BJ (cell line): ENCODE measurements at regions not wholly inside any gene's neighbourhood (a gene's known extent, or its start where the extent isn't known, plus 50 kb on each side); places are given as distances from the start of the nearest gene placed in this dataset.

Source experiments
- CTCF ChIA-PET: fragments of 350-600 bp; formaldehyde crosslinking; extraction: SDS; loops from one replicate; lab custom pipeline; 2021; ENCODE audit warnings: antibody characterized with exemption, inconsistent platforms; lab: Yijun Ruan, JAX
- POLR2A ChIA-PET: fragments of 300-600 bp; sonication (Branson Sonifier 250); formaldehyde crosslinking; extraction: SDS; loops from one replicate; lab custom pipeline; 2021; ENCODE audit warnings: antibody characterized with exemption; lab: Charles Lee
- DNase-seq: peaks from one replicate; pipeline ENCODE4 v3.0.0-alpha.2; 2011; ENCODE audit warnings: low read depth
- H3K27me3 ChIP-seq: 2 replicates; pipeline ENCODE4 v1.6.0; 2011; ENCODE audit warnings: low read length; ENCODE audit not compliant: control insufficient read depth, insufficient read depth
- H3K36me3 ChIP-seq: 2 replicates; pipeline ENCODE4 v1.5.1; 2011; ENCODE audit warnings: low read length; ENCODE audit not compliant: control insufficient read depth, insufficient read depth
- H3K4me3 ChIP-seq: 2 replicates; pipeline ENCODE4 v1.5.1; 2011; ENCODE audit warnings: low read depth, mild to moderate bottlenecking, control low read depth, low read length
- CTCF ChIP-seq: IDR thresholded peaks from 2 replicates; pipeline ENCODE4 v1.5.1; 2011; ENCODE audit warnings: low read depth, mild to moderate bottlenecking, control low read depth, inconsistent platforms, low read length, moderate library complexity; ENCODE audit not compliant: insufficient read depth

- H3K4me3 ChIP-seq = no peak overlapping the region
- no peak for DNase-seq
- no peaks in the 10 kb centered on the region for H3K27me3 ChIP-seq
- no peaks in the 10 kb centered on the region for H3K36me3 ChIP-seq
- CTCF ChIA-PET = no interaction called here
- TF ChIP-seq CTCF = no peak
- POLR2A ChIA-PET = no interaction called here
Measured at GRCh38 chr7:79880312-79880711, 254.3 kb upstream of the GNAI1 start.

GRCh38 chr7:79877874-79878465, 256.7 kb upstream of the GNAI1 start:
- H3K36me3 ChIP-seq = no peaks in the 10 kb centered on the region
- ChIA-PET POLR2A (no interaction called here), CTCF (no interaction called here)
- no peaks in the 10 kb centered on the region for H3K27me3 ChIP-seq
- DNase-seq = no peak
- no peak overlapping the region for H3K4me3 ChIP-seq
- TF ChIP-seq CTCF = no peak

GRCh38 chr7:79876848-79877252, 257.8 kb upstream of the GNAI1 start:
- POLR2A ChIA-PET = no interaction called here
- H3K4me3 ChIP-seq = no peak overlapping the region
- DNase-seq = peak; percentile 51
- H3K36me3 ChIP-seq = no peaks in the 10 kb centered on the region
- CTCF ChIA-PET = interaction anchor here (1.1 kb wide), 1 partner anchor 13 kb away, joined by 3 read pairs; no protein-coding TSS in a partner anchor
- no peak for TF ChIP-seq CTCF
- no peaks in the 10 kb centered on the region for H3K27me3 ChIP-seq

GRCh38 chr7:79874797-79875196, 259.8 kb upstream of the GNAI1 start:
- POLR2A ChIA-PET = no interaction called here

DNA sequence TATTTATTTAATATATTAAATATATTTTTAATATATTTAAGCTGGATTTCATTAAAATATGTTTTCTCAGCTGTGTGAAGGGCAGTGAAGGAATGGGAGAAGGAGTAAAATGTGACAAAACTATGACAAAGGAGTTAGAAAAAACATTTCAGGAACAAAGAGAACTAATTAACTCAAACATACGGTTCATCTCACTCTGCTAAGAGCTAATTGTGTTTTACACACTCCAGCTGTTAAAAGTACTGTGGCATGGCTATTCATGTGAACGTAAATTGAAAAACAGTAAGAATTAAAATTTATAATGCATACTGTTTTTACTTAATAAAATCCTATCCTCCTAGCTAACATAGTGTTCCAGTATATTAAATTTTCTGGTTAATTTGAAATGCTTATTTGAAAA, 262.5 kb upstream of the GNAI1 start:
- Histone ChIP-seq H3K4me3 (no peak overlapping the region), H3K36me3 (no peaks in the 10 kb centered on the region), H3K27me3 (no peaks in the 10 kb centered on the region)
- CTCF ChIA-PET = no interaction called here
- POLR2A ChIA-PET = no interaction called here
- no peak for TF ChIP-seq CTCF
- no peak for DNase-seq

More at GRCh38 chr7:79874797-79875196, 259.8 kb upstream of the GNAI1 start:
- DNase-seq = no peak
- Histone ChIP-seq H3K4me3 (no peak overlapping the region), H3K36me3 (no peaks in the 10 kb centered on the region), H3K27me3 (no peaks in the 10 kb centered on the region)
- CTCF ChIA-PET = no interaction called here
- no peak for TF ChIP-seq CTCF
